ENCODE measurements at regions not wholly inside any gene's neighbourhood (a gene's known extent, or its start where the extent isn't known, plus 50 kb on each side); places are given as distances from the start of the nearest gene placed in this dataset.

GRCh38 chr6:14464055-14464454 lies 346.5 kb downstream of the CD83 start (continued):
- TF ChIP-seq PREB (CRISPR knock-in tag; IDR thresholded peaks at IDR 0.05; ENCODE audit: borderline replicate concordance) = no peak
- no peak for TF ChIP-seq GABPB1 (CRISPR knock-in tag; IDR thresholded peaks at IDR 0.05)
- no peak for TF ChIP-seq OVOL2 (CRISPR knock-in tag; IDR thresholded peaks at IDR 0.05; ENCODE audit: borderline replicate concordance)
- TF ChIP-seq NR1H2 (CRISPR knock-in tag; IDR thresholded peaks at IDR 0.05) = no peak
- TF ChIP-seq TP53 (CRISPR knock-in tag; IDR thresholded peaks at IDR 0.05) = no peak

GRCh38 chr6:14464716-14465115 lies 347.1 kb downstream of the CD83 start:
- Mint-ChIP-seq H3K27ac (no peak overlapping the region), H3K4me3 (no peak overlapping the region), H3K4me1 (peaks cover 15% of the 10 kb centered on the region), H3K9me3 (peaks cover 51% of the 10 kb centered on the region), H3K36me3 (peaks cover 49% of the 10 kb centered on the region), H3K27me3 (ENCODE audit: low read depth) (peaks cover 8% of the 10 kb centered on the region)
- DNase-seq (ENCODE audit: low spot score) (no peak), ATAC-seq (no peak)
- ChIA-PET POLR2A (no interaction called here), CTCF (interaction anchor here (1.4 kb wide), 1 partner anchor 335 kb away, joined by 3 read pairs; no protein-coding TSS in a partner anchor)
- TF ChIP-seq ZNF281 (CRISPR knock-in tag; IDR thresholded peaks at IDR 0.05) = no peak
- no peak for TF ChIP-seq CREM (CRISPR knock-in tag; IDR thresholded peaks at IDR 0.05)
- no peak for TF ChIP-seq ZNF138 (CRISPR knock-in tag; conservative IDR thresholded peaks at IDR 0.05)
- TF ChIP-seq ZSCAN18 (CRISPR knock-in tag; IDR thresholded peaks at IDR 0.05) = no peak
- no peak for TF ChIP-seq ZNF396 (CRISPR knock-in tag; IDR thresholded peaks at IDR 0.05; ENCODE audit: borderline replicate concordance)
- no peak for TF ChIP-seq STAT6 (CRISPR knock-in tag; conservative IDR thresholded peaks at IDR 0.05; ENCODE audit: low read depth)
- no peak for TF ChIP-seq USF2 (CRISPR knock-in tag; IDR thresholded peaks at IDR 0.05)
- no peak for TF ChIP-seq FOXJ3 (CRISPR knock-in tag; IDR thresholded peaks at IDR 0.05; ENCODE audit: borderline replicate concordance)
- no peak for TF ChIP-seq MAX (CRISPR knock-in tag; IDR thresholded peaks at IDR 0.05)
- no peak for TF ChIP-seq MLX (CRISPR knock-in tag; IDR thresholded peaks at IDR 0.05)
- TF ChIP-seq MYBL2 (CRISPR knock-in tag; IDR thresholded peaks at IDR 0.05) = no peak
- no peak for TF ChIP-seq FOXK1 (CRISPR knock-in tag; IDR thresholded peaks at IDR 0.05)
- no peak for TF ChIP-seq AR (CRISPR knock-in tag; IDR thresholded peaks at IDR 0.05)
- no peak for TF ChIP-seq IRF2 (CRISPR knock-in tag; IDR thresholded peaks at IDR 0.05; ENCODE audit: borderline replicate concordance, low read depth)
- no peak for TF ChIP-seq RORB (CRISPR knock-in tag; IDR thresholded peaks at IDR 0.05)
- no peak for TF ChIP-seq ATF6 (CRISPR knock-in tag; IDR thresholded peaks at IDR 0.05)
- TF ChIP-seq ZNF263 (CRISPR knock-in tag; IDR thresholded peaks at IDR 0.05; ENCODE audit: low read depth) = no peak
